ENCODE measurements at regions not wholly inside any gene's neighbourhood (a gene's known extent, or its start where the extent isn't known, plus 50 kb on each side); places are given as distances from the start of the nearest gene placed in this dataset.

DNA sequence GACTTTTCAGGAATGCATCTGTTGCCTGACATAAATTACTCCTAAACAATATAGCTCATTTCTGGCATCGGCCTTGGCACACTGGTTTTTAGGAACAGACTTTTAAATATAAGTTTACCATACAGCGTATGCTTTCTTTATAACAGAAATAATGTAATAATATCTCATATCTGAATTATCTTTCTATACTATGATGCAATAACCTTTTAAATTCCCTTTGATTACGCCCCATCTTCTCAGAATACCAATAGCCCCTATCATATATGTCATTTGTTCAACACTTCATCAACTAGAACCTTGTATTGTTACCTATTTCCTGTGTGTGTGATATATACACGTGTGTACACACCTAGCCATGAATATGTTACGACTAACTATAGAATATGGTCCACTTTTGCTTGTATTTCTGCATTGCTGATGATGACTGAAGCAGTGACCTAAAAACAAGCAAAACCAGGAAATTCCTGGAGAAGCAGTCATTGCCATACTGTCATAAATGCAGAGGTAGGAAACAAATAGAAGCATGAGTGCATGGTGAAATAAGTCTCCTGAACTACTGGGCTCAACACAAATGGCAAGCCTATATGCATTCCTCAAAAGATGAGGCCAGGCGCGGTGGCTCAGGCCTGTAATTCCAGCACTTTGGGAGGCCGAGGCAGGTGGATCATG, 618.4 kb upstream of the NRP1 start:
- TF ChIP-seq, protein P1, sequence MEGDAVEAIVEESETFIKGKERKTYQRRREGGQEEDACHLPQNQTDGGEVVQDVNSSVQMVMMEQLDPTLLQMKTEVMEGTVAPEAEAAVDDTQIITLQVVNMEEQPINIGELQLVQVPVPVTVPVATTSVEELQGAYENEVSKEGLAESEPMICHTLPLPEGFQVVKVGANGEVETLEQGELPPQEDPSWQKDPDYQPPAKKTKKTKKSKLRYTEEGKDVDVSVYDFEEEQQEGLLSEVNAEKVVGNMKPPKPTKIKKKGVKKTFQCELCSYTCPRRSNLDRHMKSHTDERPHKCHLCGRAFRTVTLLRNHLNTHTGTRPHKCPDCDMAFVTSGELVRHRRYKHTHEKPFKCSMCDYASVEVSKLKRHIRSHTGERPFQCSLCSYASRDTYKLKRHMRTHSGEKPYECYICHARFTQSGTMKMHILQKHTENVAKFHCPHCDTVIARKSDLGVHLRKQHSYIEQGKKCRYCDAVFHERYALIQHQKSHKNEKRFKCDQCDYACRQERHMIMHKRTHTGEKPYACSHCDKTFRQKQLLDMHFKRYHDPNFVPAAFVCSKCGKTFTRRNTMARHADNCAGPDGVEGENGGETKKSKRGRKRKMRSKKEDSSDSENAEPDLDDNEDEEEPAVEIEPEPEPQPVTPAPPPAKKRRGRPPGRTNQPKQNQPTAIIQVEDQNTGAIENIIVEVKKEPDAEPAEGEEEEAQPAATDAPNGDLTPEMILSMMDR (conservative IDR thresholded peaks at IDR 0.05; ENCODE audit: low read depth, low read length) = no peak
- no peak for TF ChIP-seq EZH2 (IDR thresholded peaks at IDR 0.05; ENCODE audit: borderline replicate concordance, low read depth, low read length, poor library complexity, severe bottlenecking)
